ENCODE measurements at regions not wholly inside any gene's neighbourhood (a gene's known extent, or its start where the extent isn't known, plus 50 kb on each side); places are given as distances from the start of the nearest gene placed in this dataset.

- TF ChIP-seq CTCF (IDR thresholded peaks at IDR 0.05) (no peak), POLR2A (IDR thresholded peaks at IDR 0.05) (no peak)
These were observed 144.8 kb downstream of the KCNJ2 start for GRCh38 chr17:70314096-70314495.

All from vagina (tissue), 2 donors.